PC-3 (cell line): ENCODE measurements at regions not wholly inside any gene's neighbourhood (a gene's known extent, or its start where the extent isn't known, plus 50 kb on each side); places are given as distances from the start of the nearest gene placed in this dataset.

ENCODE experiments used
- CTCF ChIP-seq: fragments of 300-600 bp; sonication (generic); conservative IDR thresholded peaks from 2 replicates; pipeline ENCODE4 v1.5.1; 2017; ENCODE audit warnings: antibody characterized with exemption, low read depth, mild to moderate bottlenecking, low read length
- EZH2 ChIP-seq: fragments of 300-600 bp; sonication (generic); IDR thresholded peaks from one replicate; pipeline ENCODE4 v1.6.1; 2017; ENCODE audit warnings: antibody characterized with exemption, mild to moderate bottlenecking, low read length; ENCODE audit not compliant: unreplicated experiment

- no peak for TF ChIP-seq CTCF
- no peak for TF ChIP-seq EZH2
Observed at GRCh38 chr1:106676021-106676420, 380.5 kb upstream of the PRMT6 start.
